Smooth muscle cell (in vitro differentiated cells): ENCODE measurements at regions not wholly inside any gene's neighbourhood (a gene's known extent, or its start where the extent isn't known, plus 50 kb on each side); places are given as distances from the start of the nearest gene placed in this dataset.

Experiments
- DNase-seq: peaks from one replicate; lab custom pipeline; 2025; ENCODE audit not compliant: unreplicated experiment; lab: John Stamatoyannopoulos, UW
- H2AFZ ChIP-seq: fragments of 200-600 bp; sonication (generic); 2 replicates; pipeline ENCODE4 v1.6.0; 2016; ENCODE audit warnings: antibody characterized with exemption, low read depth, mild to moderate bottlenecking
- H3F3A ChIP-seq: fragments of 200-600 bp; sonication (generic); 2 replicates; pipeline ENCODE4 v1.6.0; 2017; ENCODE audit warnings: antibody characterized with exemption, low read depth
- H3K27ac ChIP-seq: fragments of 200-600 bp; sonication (generic); 2 replicates; pipeline ENCODE4 v1.5.1; 2016; ENCODE audit warnings: low read depth, mild to moderate bottlenecking
- H3K27me3 ChIP-seq: fragments of 200-600 bp; sonication (generic); 2 replicates; pipeline ENCODE4 v1.6.1; 2016; ENCODE audit warnings: low read depth, mild to moderate bottlenecking
- H3K36me3 ChIP-seq: fragments of 200-600 bp; sonication (generic); 2 replicates; pipeline ENCODE4 v1.5.1; 2016; ENCODE audit warnings: low read depth
- H3K4me1 ChIP-seq: fragments of 200-600 bp; sonication (generic); 2 replicates; pipeline ENCODE4 v1.5.1; 2016; ENCODE audit warnings: low read depth
- H3K4me2 ChIP-seq: fragments of 200-600 bp; sonication (generic); 2 replicates; pipeline ENCODE4 v1.6.0; 2016; ENCODE audit warnings: mild to moderate bottlenecking
- H3K4me3 ChIP-seq: fragments of 200-600 bp; sonication (generic); 2 replicates; pipeline ENCODE4 v1.5.1; 2016; ENCODE audit warnings: mild to moderate bottlenecking
- H3K79me2 ChIP-seq: fragments of 200-600 bp; sonication (generic); 2 replicates; pipeline ENCODE4 v1.6.0; 2016; ENCODE audit warnings: low read depth, mild to moderate bottlenecking
- H3K9ac ChIP-seq: fragments of 200-600 bp; sonication (generic); 2 replicates; pipeline ENCODE4 v1.6.0; 2016; ENCODE audit warnings: low read depth
- H3K9me3 ChIP-seq: fragments of 200-600 bp; sonication (generic); replicated peaks from 2 replicates; pipeline ENCODE4 v1.5.1; 2016; ENCODE audit warnings: low read depth
- H4K20me1 ChIP-seq: fragments of 200-600 bp; sonication (generic); 2 replicates; pipeline ENCODE4 v1.6.0; 2016; ENCODE audit warnings: low read depth
- CTCF ChIP-seq: fragments of 200-600 bp; sonication (generic); IDR thresholded peaks from 2 replicates; pipeline ENCODE4 v1.5.1; 2017; ENCODE audit warnings: borderline replicate concordance, mild to moderate bottlenecking, antibody characterized with exemption; ENCODE audit not compliant: insufficient read depth, poor library complexity, severe bottlenecking
- WGBS: methylation state at CpG from one replicate; pipeline ENCODE4 v1.1.7; 2016; ENCODE audit warnings: low lambda C conversion rate; 5-methylcytosine and 5-hydroxymethylcytosine counted together

GRCh38 chr6:43984442-43985321 lies 142.6 kb downstream of the MRPL14 start:
- peaks cover 8% of the 10 kb centered on the region for H3K4me1 ChIP-seq
- H3F3A ChIP-seq = no peaks in the 10 kb centered on the region
- peak overlapping the region; percentile 15 for H3K4me2 ChIP-seq
- H3K27me3 ChIP-seq = peaks cover 4% of the 10 kb centered on the region
- H3K36me3 ChIP-seq = no peaks in the 10 kb centered on the region
- no peak for TF ChIP-seq CTCF
- no peaks in the 10 kb centered on the region for H3K9me3 ChIP-seq
- H2AFZ ChIP-seq = no peak overlapping the region
- no peak overlapping the region for H3K27ac ChIP-seq
- no peak for DNase-seq
- 61% methylated on average over 15 of the region's 16 CpGs for WGBS
- no peak overlapping the region for H3K4me3 ChIP-seq
- H3K9ac ChIP-seq = no peak overlapping the region
- H3K79me2 ChIP-seq = no peaks in the 10 kb centered on the region
- H4K20me1 ChIP-seq = no peaks in the 10 kb centered on the region

GRCh38 chr6:43983632-43984031 lies 143.6 kb downstream of the MRPL14 start:
- no peak overlapping the region for H2AFZ ChIP-seq
- no peaks in the 10 kb centered on the region for H3K79me2 ChIP-seq
- peaks cover 4% of the 10 kb centered on the region for H3K27me3 ChIP-seq
- no peaks in the 10 kb centered on the region for H3F3A ChIP-seq
- TF ChIP-seq CTCF = no peak
- H3K36me3 ChIP-seq = no peaks in the 10 kb centered on the region
- H3K9ac ChIP-seq = no peak overlapping the region
- H3K4me2 ChIP-seq = no peak overlapping the region
- no peaks in the 10 kb centered on the region for H4K20me1 ChIP-seq
- H3K9me3 ChIP-seq = no peaks in the 10 kb centered on the region
- no peak for DNase-seq
- H3K4me3 ChIP-seq = no peak overlapping the region
- 85% methylated on average over 7 of the region's 7 CpGs for WGBS
- peaks cover 7% of the 10 kb centered on the region for H3K4me1 ChIP-seq
- no peak overlapping the region for H3K27ac ChIP-seq

GRCh38 chr6:43983191-43983590 lies 144.1 kb downstream of the MRPL14 start:
- H3K4me1 ChIP-seq = peaks cover 7% of the 10 kb centered on the region
- H3K79me2 ChIP-seq = no peaks in the 10 kb centered on the region
- no peaks in the 10 kb centered on the region for H3K9me3 ChIP-seq
- no peak overlapping the region for H3K27ac ChIP-seq
- no peak overlapping the region for H3K4me2 ChIP-seq
- no peaks in the 10 kb centered on the region for H3F3A ChIP-seq
- no peak overlapping the region for H3K4me3 ChIP-seq
- no peak for TF ChIP-seq CTCF
- H2AFZ ChIP-seq = no peak overlapping the region
- H3K36me3 ChIP-seq = no peaks in the 10 kb centered on the region
- no peaks in the 10 kb centered on the region for H4K20me1 ChIP-seq
- no peak for DNase-seq
- H3K27me3 ChIP-seq = peaks cover 4% of the 10 kb centered on the region
- 92% methylated on average over 2 of the region's 2 CpGs for WGBS
- H3K9ac ChIP-seq = no peak overlapping the region

- H3K4me2 ChIP-seq = no peak overlapping the region
- no peak overlapping the region for H3K4me3 ChIP-seq
- no peaks in the 10 kb centered on the region for H3F3A ChIP-seq
- H3K27ac ChIP-seq = no peak overlapping the region
- no peak for TF ChIP-seq CTCF
- no peak overlapping the region for H2AFZ ChIP-seq
- H3K36me3 ChIP-seq = no peaks in the 10 kb centered on the region
- no peak for DNase-seq
- no peak overlapping the region for H3K9ac ChIP-seq
- no peaks in the 10 kb centered on the region for H3K79me2 ChIP-seq
- no peaks in the 10 kb centered on the region for H4K20me1 ChIP-seq
- peaks cover 4% of the 10 kb centered on the region for H3K27me3 ChIP-seq
- WGBS = 71% methylated on average over 2 of the region's 2 CpGs
- no peaks in the 10 kb centered on the region for H3K9me3 ChIP-seq
- H3K4me1 ChIP-seq = peaks cover 7% of the 10 kb centered on the region
Observed at GRCh38 chr6:43982084-43982625, 145.1 kb downstream of the MRPL14 start.
